HTR-8/SVneo (cell line): ENCODE measurements at regions not wholly inside any gene's neighbourhood (a gene's known extent, or its start where the extent isn't known, plus 50 kb on each side); places are given as distances from the start of the nearest gene placed in this dataset.

Experiments
- DNase-seq: peaks from one replicate; pipeline ENCODE4 v3.0.0; 2011; ENCODE audit warnings: low spot score, mixed read lengths; ENCODE audit not compliant: insufficient read length
- FAIRE-seq: peaks from 2 replicates; lab custom pipeline; 2011; peaks lifted over from hg19 to GRCh38; lab: Jason Lieb, UNC

GRCh38 chr5:73233461-73234203 lies 60.6 kb downstream of the TMEM174 start:
- FAIRE-seq (no peak), DNase-seq (no peak)

GRCh38 chr5:73233053-73233460 lies 60.1 kb downstream of the TMEM174 start:
- FAIRE-seq (no peak), DNase-seq (no peak)

GRCh38 chr5:73232266-73233041 lies 59.5 kb downstream of the TMEM174 start:
- FAIRE-seq: no peak

GRCh38 chr5:73231246-73231778 lies 58.3 kb downstream of the TMEM174 start:
- FAIRE-seq (no peak), DNase-seq (no peak)

More at GRCh38 chr5:73232266-73233041, 59.5 kb downstream of the TMEM174 start:
- no peak for DNase-seq

GRCh38 chr5:73230264-73231245 lies 57.6 kb downstream of the TMEM174 start:
- no peak for FAIRE-seq
- DNase-seq: no peak

GRCh38 chr5:73229271-73229670 lies 56.3 kb downstream of the TMEM174 start:
- FAIRE-seq (no peak), DNase-seq (no peak)

- DNase-seq (no peak), FAIRE-seq (no peak)
Measured at GRCh38 chr5:73228052-73228451, 55.1 kb downstream of the TMEM174 start.
